ENCODE measurements at regions not wholly inside any gene's neighbourhood (a gene's known extent, or its start where the extent isn't known, plus 50 kb on each side); places are given as distances from the start of the nearest gene placed in this dataset.

- TF ChIP-seq, protein P1, sequence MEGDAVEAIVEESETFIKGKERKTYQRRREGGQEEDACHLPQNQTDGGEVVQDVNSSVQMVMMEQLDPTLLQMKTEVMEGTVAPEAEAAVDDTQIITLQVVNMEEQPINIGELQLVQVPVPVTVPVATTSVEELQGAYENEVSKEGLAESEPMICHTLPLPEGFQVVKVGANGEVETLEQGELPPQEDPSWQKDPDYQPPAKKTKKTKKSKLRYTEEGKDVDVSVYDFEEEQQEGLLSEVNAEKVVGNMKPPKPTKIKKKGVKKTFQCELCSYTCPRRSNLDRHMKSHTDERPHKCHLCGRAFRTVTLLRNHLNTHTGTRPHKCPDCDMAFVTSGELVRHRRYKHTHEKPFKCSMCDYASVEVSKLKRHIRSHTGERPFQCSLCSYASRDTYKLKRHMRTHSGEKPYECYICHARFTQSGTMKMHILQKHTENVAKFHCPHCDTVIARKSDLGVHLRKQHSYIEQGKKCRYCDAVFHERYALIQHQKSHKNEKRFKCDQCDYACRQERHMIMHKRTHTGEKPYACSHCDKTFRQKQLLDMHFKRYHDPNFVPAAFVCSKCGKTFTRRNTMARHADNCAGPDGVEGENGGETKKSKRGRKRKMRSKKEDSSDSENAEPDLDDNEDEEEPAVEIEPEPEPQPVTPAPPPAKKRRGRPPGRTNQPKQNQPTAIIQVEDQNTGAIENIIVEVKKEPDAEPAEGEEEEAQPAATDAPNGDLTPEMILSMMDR (IDR thresholded peaks at IDR 0.05): no peak
- no peak for TF ChIP-seq POLR2A (IDR thresholded peaks at IDR 0.05)
These were observed 90.6 kb downstream of the SOX14 start for GRCh38 chr3:137854533-137855261.

All from heart left ventricle (tissue), 13 donors.